Cortex of kidney (tissue), 1 donor: ENCODE measurements at regions not wholly inside any gene's neighbourhood (a gene's known extent, or its start where the extent isn't known, plus 50 kb on each side); places are given as distances from the start of the nearest gene placed in this dataset.

Experiments
- DNase-seq: peaks from one replicate; lab custom pipeline; 2025; lab: John Stamatoyannopoulos, UW

DNA sequence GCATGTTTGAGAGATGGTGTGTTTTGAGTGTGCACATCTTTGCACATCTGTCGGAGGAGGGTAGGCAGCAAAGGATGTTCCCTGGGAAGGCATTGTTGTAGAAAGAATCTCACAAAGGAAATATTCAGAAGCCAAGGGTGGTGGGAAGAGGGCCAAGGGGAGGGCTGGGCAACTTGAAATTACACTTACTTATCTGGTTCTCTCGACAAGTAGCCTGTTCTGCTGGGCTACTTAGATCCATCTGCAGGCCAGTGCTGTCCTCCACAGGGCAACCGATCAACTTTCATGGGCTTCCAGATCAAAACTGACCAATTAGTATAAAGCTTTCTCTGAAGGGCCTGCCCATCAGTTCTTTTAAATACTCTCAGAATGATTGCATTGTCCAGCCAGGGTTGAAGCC lies 495.2 kb downstream of the GADD45G start:
- no peak for DNase-seq

DNA sequence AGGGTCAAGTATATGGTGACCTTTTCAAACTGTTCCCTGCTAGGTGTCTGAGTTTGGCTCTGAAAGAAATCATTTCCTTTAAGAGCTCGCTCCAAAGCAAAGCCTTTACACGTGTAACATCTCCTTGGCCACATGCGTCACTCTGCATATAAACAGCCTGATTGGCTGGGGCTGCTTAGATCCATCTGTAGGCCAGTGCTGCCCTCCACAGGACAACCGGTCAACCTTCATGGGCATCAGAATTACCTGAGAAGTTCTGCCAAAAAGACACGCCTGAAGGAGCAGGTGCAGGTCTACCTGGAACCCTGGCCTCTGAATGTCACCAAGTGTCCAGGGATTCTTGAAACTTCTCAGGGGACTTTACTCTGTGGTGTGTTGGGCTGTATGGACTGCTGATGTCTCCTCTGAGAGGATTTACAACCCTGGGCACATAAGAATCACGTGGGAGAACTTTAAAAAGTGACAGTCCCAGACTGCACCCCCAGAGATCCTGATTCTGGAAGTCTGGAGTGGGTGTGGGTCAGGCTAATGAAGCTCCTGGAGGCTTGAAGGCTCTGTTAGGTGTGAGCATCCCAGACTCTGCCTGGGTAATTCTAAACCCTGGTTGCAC lies 497.6 kb downstream of the GADD45G start:
- DNase-seq = no peak

DNA sequence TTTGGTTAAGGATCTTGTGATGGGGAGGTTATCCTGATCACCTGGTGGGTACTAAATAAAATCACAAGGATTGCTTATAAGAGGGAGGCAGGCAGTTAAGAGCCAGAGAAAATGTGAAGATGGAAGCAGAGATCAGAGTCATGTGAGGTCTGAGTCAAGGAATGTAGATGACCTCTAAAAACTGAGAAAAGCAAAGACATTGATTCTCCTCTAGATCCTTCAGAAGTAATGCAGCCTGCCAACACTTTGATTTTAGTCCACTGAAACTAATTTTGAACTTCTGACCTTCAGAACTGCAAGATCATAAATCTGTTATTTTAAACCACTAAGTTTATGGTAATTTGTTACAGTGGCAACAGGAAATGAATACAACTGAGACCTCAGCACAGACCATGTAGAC lies 499.0 kb downstream of the GADD45G start:
- DNase-seq = no peak

DNA sequence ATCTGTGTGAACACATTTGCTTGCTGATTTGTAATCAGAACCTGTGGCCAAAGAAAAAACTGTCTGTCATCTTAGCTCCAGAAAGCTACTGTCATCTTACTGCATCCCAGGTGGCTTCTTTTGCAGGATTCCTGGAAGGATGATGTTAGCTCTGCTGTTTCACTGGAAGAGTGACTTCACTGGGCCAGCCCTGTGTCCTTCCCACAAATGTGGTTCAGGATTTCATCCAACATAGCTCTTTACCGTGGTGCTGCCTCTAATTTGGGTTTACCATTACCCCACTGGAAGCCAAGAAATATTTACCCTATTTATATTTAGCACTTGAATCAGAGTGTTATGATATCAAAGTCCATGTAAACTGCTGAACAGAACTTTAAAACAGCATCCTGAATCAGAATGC lies 501.0 kb downstream of the GADD45G start:
- DNase-seq = no peak

DNA sequence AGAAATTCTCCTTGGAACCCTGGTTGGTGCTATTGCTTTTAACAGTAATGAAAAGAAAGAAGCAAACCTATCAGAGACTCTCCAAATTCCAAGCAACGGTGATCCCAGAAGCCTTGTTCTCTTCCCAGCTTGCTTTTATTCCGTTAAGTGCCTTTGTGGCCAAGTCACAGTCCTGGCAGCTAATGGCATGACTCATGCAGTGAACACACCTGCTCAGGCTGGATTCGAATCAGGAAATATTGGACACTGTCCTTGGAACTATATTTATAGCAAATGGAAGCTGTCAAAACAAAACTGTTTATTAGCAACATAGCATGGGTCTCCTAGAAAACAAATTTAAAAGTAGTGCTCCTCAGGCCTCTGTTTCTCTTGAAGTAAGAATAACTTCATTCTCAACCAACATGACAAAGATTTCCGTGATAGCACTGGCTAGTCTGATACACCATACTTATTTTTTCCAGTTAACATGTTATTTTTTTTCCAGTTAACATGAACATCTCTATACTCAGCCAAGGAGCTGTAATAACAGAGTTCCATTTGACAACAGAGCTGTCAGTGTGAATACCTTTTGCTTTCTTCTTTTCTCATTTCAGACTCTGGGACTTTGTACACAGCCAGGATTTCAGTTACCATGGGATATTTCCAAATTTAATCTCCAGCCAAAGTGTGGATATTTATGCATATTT lies 502.4 kb downstream of the GADD45G start:
- DNase-seq = no peak

DNA sequence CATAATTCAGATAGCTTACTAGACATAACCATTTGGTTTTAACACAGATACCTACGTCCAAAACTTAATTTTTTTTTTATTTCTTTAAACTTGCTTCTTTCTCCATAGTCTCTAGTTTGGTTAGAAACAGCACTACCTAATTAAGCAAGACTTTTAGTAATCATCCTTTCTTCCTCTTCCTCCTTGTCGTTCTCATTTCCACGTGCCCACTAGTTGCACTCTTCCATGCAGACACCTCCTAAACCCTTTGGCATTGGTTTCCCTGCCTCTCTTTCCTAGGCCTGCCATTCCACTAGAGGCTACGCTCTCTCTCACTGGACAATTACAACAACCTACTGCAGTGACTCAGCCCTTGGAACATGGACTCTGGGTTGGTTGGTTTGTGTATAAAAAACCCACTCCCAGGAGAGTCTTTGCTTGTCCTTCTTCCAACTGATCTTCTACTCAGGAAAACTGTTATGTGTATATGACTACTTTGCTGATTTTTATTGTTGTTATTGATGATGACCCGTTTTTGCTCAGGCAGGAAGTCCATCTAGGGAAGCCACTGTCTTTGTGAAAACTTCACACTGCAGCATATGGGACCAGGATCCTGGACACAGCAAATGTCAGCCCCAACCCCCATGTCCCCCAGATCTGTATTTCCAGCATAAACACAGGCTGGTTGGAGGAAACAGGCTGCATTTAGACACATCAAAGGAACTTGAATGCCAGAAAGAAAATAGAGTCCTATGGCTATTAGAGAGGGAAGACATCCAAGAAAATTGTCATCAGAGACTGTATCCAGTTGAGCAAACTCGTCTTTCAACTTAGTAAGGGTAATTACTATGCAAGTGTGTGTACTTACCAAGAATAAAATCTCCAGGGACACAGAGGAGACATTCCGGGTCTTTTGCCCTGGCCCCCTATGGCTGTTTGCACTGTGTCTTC lies 503.2 kb downstream of the GADD45G start:
- no peak for DNase-seq

DNA sequence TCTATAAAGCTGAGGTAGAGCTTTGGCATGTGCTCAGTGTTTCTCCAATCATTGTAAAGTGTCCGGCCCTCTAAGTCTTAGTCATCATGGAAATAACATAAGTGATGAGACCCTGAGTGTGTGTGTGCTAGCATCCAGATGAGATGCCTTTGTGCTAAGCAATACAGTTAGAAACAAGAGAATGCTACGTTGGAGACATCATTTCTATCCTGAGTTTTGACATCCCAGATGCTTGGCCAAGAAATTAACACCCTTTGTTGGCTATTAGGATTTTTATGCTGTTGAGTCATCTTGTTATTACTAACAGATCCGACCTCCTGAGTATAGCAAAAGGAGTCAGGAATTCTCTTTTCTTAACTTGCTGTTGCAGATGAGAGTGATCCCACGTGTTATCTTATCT lies 508.0 kb downstream of the GADD45G start:
- no peak for DNase-seq

DNA sequence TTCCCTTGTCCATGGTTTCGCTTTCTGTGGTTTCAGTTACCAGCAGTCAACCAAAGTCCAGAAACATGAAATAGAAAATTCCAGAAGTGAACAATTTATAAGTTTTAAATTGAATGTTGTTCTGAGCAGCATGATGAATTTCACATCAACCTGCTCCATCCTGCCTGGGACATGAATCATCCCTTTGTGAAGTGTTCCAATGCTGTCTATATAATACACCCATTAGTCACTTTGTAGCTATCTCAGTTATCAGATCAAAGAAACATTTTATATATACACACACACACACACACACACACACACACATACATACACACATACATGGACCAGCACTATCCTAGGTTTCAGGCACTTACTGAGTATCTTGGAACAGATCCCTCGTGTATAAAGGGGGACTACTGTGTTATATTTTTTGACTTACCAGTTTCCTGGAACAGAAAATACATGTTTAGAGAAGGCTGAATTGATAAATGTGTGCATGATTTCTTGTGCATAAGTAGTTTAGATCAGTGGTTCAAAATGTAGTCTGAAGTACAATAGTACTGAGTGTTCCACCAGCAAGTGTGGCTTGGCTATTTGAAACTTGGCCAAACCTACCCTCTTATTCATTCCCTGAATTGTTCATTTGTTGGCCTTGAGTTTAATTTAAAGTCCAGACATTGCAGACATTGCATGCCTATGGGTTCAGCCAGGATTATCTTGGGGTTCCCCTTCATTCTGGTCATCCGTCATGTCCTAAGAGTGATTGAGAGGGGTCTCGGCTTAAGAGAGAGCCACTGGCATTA lies 510.0 kb downstream of the GADD45G start:
- no peak for DNase-seq

DNA sequence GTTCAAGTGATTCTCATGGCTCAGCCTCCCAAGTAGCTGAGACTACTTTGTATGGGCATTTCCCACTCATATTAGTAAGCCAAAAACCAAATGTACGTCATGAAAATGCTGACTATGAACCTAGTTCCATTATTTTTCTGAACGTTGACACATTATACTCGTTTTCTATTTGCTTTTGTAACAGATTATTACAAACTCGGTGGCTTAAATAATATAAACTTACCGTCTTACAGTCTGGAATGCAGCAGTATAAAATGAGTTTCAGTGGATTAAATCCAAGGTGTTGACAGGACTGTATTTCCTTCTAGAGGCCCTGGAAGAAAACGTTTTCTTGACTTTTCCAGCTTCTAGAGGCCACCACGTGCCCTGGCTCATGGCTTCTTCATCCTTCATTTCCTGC lies 517.0 kb downstream of the GADD45G start:
- DNase-seq = no peak

DNA sequence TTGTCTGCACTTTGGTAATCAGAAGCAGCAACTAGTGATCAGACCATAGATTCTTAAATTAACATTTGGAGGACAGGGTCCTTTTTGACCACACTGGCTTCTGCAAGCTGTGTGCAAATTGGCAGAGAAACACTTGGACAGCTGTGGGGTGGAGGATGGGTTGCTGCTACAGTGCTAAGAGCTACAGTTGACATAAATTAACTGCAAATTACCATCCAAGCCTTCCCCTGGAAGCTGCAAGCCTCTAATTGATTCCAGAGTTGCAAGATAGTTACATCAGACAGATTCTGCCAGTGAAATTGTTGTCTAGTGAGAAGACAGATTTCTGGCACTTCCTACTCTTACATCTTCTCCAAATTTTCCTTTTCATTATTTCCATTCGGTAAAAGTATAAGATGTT lies 517.7 kb downstream of the DIRAS2 start:
- no peak for DNase-seq

DNA sequence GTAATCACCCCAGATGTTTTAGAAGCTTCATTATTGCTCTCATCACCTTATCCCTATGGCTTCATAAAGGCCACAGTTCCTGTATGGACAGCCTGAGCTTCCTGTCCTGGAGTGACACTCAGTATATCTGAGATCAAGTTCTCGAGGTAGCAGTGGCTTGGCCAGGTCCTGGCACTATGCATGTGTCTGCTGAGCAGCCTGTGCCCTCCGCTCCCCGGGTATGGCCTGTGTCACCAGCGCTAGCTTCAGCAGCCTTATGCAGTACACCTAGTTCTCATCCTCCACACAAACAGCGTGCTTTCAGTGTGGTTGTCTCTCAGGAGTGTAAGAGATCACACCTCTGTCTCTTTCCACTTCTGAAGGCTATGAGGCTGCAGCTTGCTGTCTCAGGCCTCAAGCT lies 514.7 kb downstream of the DIRAS2 start:
- DNase-seq = no peak

DNA sequence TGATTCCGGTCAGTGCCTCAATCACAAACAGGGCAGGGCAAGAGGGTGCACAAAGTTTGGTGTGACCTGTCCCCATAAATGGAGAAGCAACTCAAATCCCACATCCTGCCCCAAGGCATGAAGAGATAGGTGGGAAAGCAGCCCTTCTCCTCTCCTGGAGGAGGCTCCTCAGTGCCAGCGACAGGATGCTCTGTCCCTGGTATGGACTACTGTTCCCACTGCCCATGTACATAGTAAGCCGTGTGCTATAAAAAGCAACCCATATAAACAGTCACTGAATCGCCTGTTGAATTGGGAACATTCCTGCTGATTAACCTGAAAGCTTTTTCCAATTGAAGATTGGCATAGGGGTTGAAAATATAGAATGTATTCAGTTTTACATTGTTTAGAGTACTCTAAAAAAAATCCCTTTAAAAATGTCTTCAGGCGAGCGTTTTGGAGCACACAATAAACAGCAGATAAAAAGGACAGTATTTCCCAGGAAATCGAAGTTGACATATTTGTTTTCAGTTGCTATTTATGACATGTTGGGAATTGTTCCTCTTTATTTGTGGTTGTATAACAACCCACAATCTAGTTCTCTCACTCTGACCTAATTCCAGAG lies 513.9 kb downstream of the DIRAS2 start:
- DNase-seq = no peak

DNA sequence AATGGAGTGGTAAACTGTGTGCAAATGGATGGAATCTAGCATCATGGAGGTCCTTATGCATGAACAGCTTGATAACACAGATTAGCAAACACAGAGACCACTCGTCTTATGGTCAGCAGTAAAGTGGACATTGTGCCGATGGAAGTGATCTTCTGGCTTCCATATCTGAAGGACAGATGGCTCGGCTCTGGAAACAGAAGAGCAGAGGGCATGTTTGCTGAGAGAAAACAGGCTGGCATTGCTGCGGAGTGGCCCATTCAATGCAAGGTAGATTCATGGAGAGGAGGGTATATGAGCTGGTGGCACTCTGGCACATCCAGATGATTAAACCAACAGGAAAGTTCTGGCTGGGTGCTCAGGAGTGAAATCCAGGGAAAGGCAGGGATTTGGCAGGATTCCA lies 513.2 kb downstream of the DIRAS2 start:
- no peak for DNase-seq

DNA sequence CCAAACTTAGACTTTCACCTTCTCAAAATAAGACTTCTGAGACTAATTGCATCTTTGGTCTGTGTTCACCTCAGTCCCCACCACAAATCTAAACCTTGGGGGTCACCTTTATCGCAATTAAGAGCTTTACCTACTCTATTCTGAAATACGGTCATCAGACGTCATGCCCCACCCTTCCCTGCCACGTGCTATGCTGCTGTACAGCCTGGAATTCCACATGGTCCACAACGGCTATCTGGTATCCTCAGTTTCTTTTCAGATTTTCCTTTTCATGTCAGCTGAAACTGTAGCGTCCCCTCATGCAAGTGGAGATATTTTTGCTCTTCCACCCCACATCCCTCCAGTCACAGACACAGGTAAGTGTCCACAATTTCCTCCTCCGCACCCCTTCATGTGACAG lies 511.1 kb downstream of the DIRAS2 start:
- DNase-seq = no peak

DNA sequence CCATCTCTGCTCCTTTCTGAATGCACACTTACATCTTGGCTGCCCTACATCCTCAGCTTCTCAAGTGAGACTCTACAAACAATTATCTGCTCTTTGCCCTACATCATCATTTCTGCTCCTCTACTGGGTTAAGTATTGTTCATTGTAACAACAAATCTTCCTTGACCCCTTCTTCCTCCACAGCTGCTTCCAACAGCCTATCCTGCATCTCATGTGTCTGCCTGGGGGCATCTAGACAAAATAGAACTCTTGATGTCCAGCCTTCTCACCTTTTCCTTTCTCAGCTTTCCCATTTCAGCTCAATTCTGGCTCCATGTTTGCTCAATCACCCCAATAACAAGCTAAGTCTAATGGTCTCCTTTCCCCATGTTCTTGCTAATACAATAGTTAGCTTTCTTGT lies 509.8 kb downstream of the DIRAS2 start:
- DNase-seq = no peak

DNA sequence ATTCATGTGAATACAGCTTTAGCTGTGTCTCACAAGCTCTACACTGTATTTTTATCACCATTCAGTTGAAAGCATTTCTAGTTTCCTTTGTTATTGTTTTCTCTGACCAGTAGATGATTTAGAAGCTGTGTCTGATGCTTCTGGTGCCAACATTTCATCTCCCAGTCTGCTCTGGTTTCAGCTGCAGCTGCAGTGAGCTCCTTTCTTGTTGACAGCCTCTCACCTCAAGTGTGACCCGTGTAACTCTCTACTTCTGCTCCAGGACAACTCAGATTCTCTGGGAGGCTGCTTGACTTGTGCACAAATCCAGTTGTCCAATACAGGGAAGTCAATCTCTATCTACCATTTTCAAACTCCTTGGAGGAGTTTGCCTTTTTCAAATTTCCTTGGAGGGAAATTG lies 504.8 kb downstream of the DIRAS2 start:
- no peak for DNase-seq

DNA sequence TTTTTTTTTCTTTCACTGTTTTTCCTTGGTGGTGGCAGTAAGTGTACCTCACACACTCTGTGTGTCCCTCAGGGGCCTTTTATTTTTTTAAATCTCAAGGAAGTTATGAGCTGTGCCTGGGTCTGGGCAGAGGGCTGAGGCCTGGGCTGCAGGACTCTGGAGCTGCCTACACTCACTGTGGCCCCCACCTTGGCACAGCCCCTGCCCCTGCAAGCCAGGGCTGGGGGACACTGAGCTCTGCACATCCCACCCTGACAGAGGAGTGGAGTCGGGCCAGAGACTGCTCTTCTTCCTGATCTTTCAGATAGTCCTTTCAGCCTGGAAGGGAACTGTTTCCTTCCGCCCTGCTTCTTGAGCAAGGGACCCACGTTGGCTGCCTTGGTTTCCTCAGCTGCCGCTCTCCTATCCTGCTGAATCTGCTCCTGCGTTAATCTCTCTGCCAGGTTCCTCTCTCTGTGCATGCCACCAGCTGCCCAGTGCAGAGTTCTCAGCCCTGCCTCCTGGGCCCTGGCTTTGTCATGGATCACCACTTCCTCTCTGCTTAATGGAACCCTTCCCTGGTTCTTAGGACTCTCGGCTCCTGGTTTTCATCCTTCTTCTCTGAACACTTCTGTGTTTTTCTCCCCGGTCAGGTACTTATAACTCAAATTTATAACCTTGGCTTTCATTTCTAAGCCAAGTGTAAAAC lies 502.3 kb downstream of the DIRAS2 start:
- DNase-seq = no peak

DNA sequence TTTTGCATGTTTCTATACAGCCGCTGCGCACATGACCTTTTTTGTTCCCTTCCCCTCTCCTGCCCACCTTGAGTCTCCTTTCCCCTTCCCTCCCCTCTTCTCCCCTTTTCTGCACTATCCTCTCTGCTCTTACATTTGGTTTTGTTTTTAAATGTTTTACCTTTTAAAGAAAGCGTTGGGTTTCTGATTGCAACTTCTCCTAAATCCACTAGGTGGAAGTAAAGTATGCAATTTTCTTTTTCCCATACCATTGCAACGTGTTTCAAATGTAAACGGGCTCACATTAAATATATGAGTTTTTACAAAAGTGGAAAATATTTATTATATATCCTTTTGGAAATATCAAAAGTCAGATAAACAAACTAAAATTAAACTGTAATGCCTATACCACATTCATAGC lies 500.9 kb downstream of the DIRAS2 start:
- DNase-seq = no peak

DNA sequence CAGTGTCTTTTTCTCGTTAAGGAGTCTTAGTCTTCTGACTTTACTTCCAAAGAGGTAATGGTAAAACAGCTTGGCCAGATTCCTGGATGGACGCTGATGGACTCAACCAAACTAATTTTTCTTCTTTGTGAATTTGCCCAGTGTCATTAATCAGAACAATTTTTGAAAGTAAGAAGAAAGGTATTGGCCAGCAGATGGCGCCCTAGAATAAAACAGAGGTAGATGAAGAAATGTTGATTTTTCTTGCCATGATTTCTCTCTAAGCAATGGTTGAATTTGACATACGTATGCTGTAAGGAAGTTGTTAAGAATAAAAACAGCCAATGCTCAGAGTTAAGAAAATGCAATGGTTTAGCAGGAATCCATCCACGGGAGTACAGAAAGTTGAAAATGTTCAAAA lies 500.0 kb downstream of the DIRAS2 start:
- no peak for DNase-seq

DNA sequence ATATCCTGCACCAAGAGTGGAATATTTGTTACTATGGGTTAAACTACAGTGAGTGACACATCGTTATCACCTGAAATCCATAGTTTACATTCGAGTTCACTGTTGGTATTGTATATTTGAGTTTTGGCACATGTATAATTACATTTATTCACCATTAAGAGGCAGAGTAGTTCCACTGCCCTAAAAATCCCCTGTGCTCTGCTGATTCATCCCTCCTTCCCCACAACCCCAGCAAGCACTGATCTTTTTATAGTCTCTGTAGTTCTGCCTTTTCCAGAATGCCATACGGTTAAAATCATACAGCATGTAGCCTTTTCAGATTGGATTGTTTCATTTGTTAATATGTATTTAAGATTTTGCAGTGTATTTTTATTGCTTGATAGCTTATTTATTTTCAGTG lies 495.2 kb downstream of the DIRAS2 start:
- no peak for DNase-seq

DNA sequence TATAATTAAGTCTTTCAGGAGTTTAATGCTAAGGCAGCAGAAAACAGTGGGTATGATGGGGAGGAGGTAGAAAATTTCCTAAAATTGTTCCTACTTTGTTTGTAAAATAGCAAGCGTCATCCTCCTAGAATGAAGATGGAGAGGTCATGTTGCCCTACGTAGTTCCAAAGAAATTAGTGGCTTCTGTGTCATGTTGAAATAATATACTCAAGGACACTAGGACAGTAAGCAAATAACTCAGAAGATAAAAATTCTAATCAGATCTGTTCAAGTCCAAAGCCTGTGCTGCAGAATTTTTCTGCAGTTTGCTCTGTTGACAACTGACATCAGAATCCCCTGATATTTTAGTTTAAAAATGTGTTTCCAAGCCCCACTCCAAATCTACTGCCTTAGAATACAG lies 486.3 kb downstream of the DIRAS2 start:
- no peak for DNase-seq
